Left lung (tissue), 4 donors: ENCODE measurements at regions not wholly inside any gene's neighbourhood (a gene's known extent, or its start where the extent isn't known, plus 50 kb on each side); places are given as distances from the start of the nearest gene placed in this dataset.

Source experiments
- ATAC-seq: fragments of 200-7000 bp; cut with Tn5 transposase; one replicate; pipeline ENCODE4 v1.9.1; 2020; ENCODE audit warnings: moderate library complexity
- DNase-seq, 4 donors: peaks; one replicate each; pipeline ENCODE4 v3.0.0-alpha.2; 2013 to 2020
- H3K27ac ChIP-seq, 2 donors: fragments of 200-600 bp; sonication (generic) in 1 of 2; one replicate each; pipeline versions ENCODE4 v1.5.0 to v1.8.0; 2020 to 2021
- H3K27me3 ChIP-seq, 2 donors: fragments of 200-600 bp; sonication (generic) in 1 of 2; one replicate each; pipeline versions ENCODE4 v1.5.0 to v1.8.0; 2020 to 2021
- H3K36me3 ChIP-seq, 2 donors: fragments of 200-600 bp; sonication (generic) in 1 of 2; one replicate each; pipeline versions ENCODE4 v1.5.0 to v1.8.0; 2020 to 2021
- H3K4me1 ChIP-seq, 2 donors: fragments of 200-600 bp; one replicate each; pipeline ENCODE4 v1.8.0; 2021
- H3K4me3 ChIP-seq, 2 donors: fragments of 200-600 bp; sonication (generic) in 1 of 2; one replicate each; pipeline versions ENCODE4 v1.5.0 to v1.8.0; 2020 to 2021; ENCODE audit warnings: mild to moderate bottlenecking in 1 of 2
- H3K9me3 ChIP-seq, 2 donors: fragments of 200-600 bp; sonication (generic) in 1 of 2; one replicate each; pipeline versions ENCODE4 v1.5.0 to v1.8.0; 2020 to 2021
- CTCF ChIP-seq, 2 donors: fragments of 200-600 bp; sonication (generic) in 1 of 2; IDR thresholded peaks; one replicate each; pipeline versions ENCODE4 v1.5.0 to v1.8.0; 2021; ENCODE audit warnings: antibody characterized with exemption in 2 of 2
- intact Hi-C, 2 donors: fragments of 100-400 bp; cut with DNase I; formaldehyde crosslinking; loops; one replicate each; pipeline versions ENCODE4 v1.11.2 to v1.14.2; 2022
- donor health status: DM: no; HTN: yes; CAD: no.
- donor health status: DM: no; HTN: no; CAD: no.

- DNase-seq, result no peak
- Histone ChIP-seq H3K27ac (no peak overlapping the region), H3K9me3 (no peaks in the 10 kb centered on the region), H3K4me1 (no peaks in the 10 kb centered on the region), H3K4me3 (no peak overlapping the region), H3K36me3 (no peaks in the 10 kb centered on the region), H3K27me3 (no peaks in the 10 kb centered on the region)
- no peak for TF ChIP-seq CTCF (IDR thresholded peaks at IDR 0.05)
- intact Hi-C loops, result no loop called here
- ATAC-seq, result no peak
Measured at GRCh38 chrX:39638526-39638925, 459.2 kb downstream of the BCOR start.

GRCh38 chrX:39639871-39640270, 457.9 kb downstream of the BCOR start:
- no peaks in the 10 kb centered on the region for H3K4me1 ChIP-seq

GRCh38 chrX:39640866-39641265, 456.9 kb downstream of the BCOR start:
- Histone ChIP-seq H3K27ac (no peak overlapping the region), H3K9me3 (no peaks in the 10 kb centered on the region), H3K36me3 (no peaks in the 10 kb centered on the region), H3K4me3 (no peak overlapping the region), H3K27me3 (no peaks in the 10 kb centered on the region), H3K4me1 (no peaks in the 10 kb centered on the region)
- intact Hi-C loops, result no loop called here
- DNase-seq (no peak), ATAC-seq (no peak)
- no peak for TF ChIP-seq CTCF (IDR thresholded peaks at IDR 0.05)

More at GRCh38 chrX:39639871-39640270, 457.9 kb downstream of the BCOR start:
- DNase-seq, result no peak
- no peak overlapping the region for H3K4me3 ChIP-seq
- no peaks in the 10 kb centered on the region for H3K9me3 ChIP-seq
- H3K27me3 ChIP-seq, result no peaks in the 10 kb centered on the region
- no peak for TF ChIP-seq CTCF (IDR thresholded peaks at IDR 0.05)
- H3K36me3 ChIP-seq, result no peaks in the 10 kb centered on the region
- H3K27ac ChIP-seq, result no peak overlapping the region
- no peak for ATAC-seq
- intact Hi-C loops, result no loop called here

GRCh38 chrX:39642071-39642470, 455.7 kb downstream of the BCOR start:
- DNase-seq (peak in 2 of 4 donors; percentile 36 to 54), ATAC-seq (no peak)
- TF ChIP-seq CTCF (IDR thresholded peaks at IDR 0.05), result no peak
- intact Hi-C loops, result no loop called here
- no peak overlapping the region for H3K4me3 ChIP-seq
- H3K4me1 ChIP-seq, result no peaks in the 10 kb centered on the region
- H3K36me3 ChIP-seq, result no peaks in the 10 kb centered on the region
- no peaks in the 10 kb centered on the region for H3K9me3 ChIP-seq
- no peak overlapping the region for H3K27ac ChIP-seq
- H3K27me3 ChIP-seq, result no peaks in the 10 kb centered on the region

GRCh38 chrX:39643550-39643949, 454.2 kb downstream of the BCOR start:
- Histone ChIP-seq H3K9me3 (no peaks in the 10 kb centered on the region), H3K27ac (no peak overlapping the region), H3K4me1 (no peaks in the 10 kb centered on the region), H3K36me3 (no peaks in the 10 kb centered on the region), H3K4me3 (no peak overlapping the region), H3K27me3 (no peaks in the 10 kb centered on the region)
- DNase-seq (no peak), ATAC-seq (no peak)
- intact Hi-C loops, result no loop called here
- no peak for TF ChIP-seq CTCF (IDR thresholded peaks at IDR 0.05)
